OCI-LY7 (cell line): ENCODE measurements at regions not wholly inside any gene's neighbourhood (a gene's known extent, or its start where the extent isn't known, plus 50 kb on each side); places are given as distances from the start of the nearest gene placed in this dataset.

ENCODE experiments used
- BruUV-seq: library from RNA; stranded (reverse); fragments of 400-500 nt; replicated peaks from 2 replicates; lab custom pipeline; 2021; lab: Mats Ljungman, UMichigan
- CTCF ChIA-PET: fragments of 300-600 bp; sonication (Branson Sonifier 250); formaldehyde crosslinking; loops from one replicate; lab custom pipeline; 2022; ENCODE audit warnings: antibody characterized with exemption; ENCODE audit not compliant: unreplicated experiment; lab: Charles Lee
- POLR2A ChIA-PET: fragments of 300-600 bp; sonication (Branson Sonifier 250); formaldehyde crosslinking; loops from one replicate; lab custom pipeline; 2022; ENCODE audit warnings: antibody characterized with exemption; lab: Charles Lee
- DNase-seq: peaks from one replicate; pipeline ENCODE4 v3.0.0-alpha.2; 2015; ENCODE audit warnings: low spot score
- H2AFZ ChIP-seq: fragments of 200-600 bp; sonication (generic), shearing (Covaris generic); 2 replicates; pipeline ENCODE4 v1.6.1; 2014; ENCODE audit warnings: mild to moderate bottlenecking, antibody characterized with exemption, low read length, moderate library complexity
- H3K27ac ChIP-seq: fragments of 200-600 bp; sonication (generic); 2 replicates; pipeline ENCODE4 v1.5.1; 2014; ENCODE audit warnings: mixed run types, low read depth, mild to moderate bottlenecking, moderate library complexity, low read length, inconsistent platforms; ENCODE audit not compliant: poor library complexity, severe bottlenecking
- H3K36me3 ChIP-seq: fragments of 200-600 bp; sonication (generic); 2 replicates; pipeline ENCODE4 v1.6.1; 2014; ENCODE audit warnings: mild to moderate bottlenecking, antibody characterized with exemption, low read length, moderate library complexity, mixed read lengths; ENCODE audit not compliant: insufficient read depth
- H3K4me1 ChIP-seq: fragments of 200-600 bp; sonication (generic); 2 replicates; pipeline ENCODE4 v1.5.1; 2014; ENCODE audit warnings: mild to moderate bottlenecking, low read length; ENCODE audit not compliant: insufficient read depth, poor library complexity, severe bottlenecking
- H3K4me2 ChIP-seq: fragments of 200-600 bp; sonication (generic); 2 replicates; pipeline ENCODE4 v1.6.1; 2014; ENCODE audit warnings: mild to moderate bottlenecking, low read length
- H3K4me3 ChIP-seq: fragments of 200-600 bp; sonication (generic); 2 replicates; pipeline ENCODE4 v1.5.1; 2014; ENCODE audit warnings: mild to moderate bottlenecking, low read depth, low read length; ENCODE audit not compliant: poor library complexity, severe bottlenecking
- H3K79me2 ChIP-seq: fragments of 200-600 bp; sonication (generic); 2 replicates; pipeline ENCODE4 v1.6.1; 2016; ENCODE audit warnings: low read depth, mild to moderate bottlenecking, low read length, moderate library complexity, mixed read lengths; ENCODE audit not compliant: insufficient read depth
- H3K9me2 ChIP-seq: fragments of 200-600 bp; sonication (generic); 2 replicates; pipeline ENCODE4 v1.6.1; 2016; ENCODE audit warnings: mild to moderate bottlenecking, low read length, mixed read lengths; ENCODE audit not compliant: insufficient read depth
- H3K9me3 ChIP-seq: fragments of 200-600 bp; sonication (generic); 2 replicates; pipeline ENCODE4 v1.6.1; 2014; ENCODE audit warnings: mild to moderate bottlenecking, mixed run types, low read length, mixed read lengths
- H4K20me1 ChIP-seq: fragments of 200-600 bp; sonication (generic); 2 replicates; pipeline ENCODE4 v1.6.1; 2014; ENCODE audit warnings: mild to moderate bottlenecking, antibody characterized with exemption, low read length, moderate library complexity, mixed read lengths; ENCODE audit not compliant: insufficient read depth
- CTCF ChIP-seq: fragments of 200-600 bp; sonication (generic); conservative IDR thresholded peaks from 2 replicates; pipeline ENCODE4 v1.5.1; 2014; ENCODE audit warnings: mild to moderate bottlenecking, antibody characterized with exemption, low read length, moderate library complexity, mixed read lengths
- EZH2phosphoT487 ChIP-seq: fragments of 200-600 bp; sonication (generic); IDR thresholded peaks from 2 replicates; pipeline ENCODE4 v1.6.1; 2018; ENCODE audit warnings: low read depth, borderline replicate concordance, mild to moderate bottlenecking, mixed run types, antibody characterized with exemption, low read length, moderate library complexity, mixed read lengths
- intact Hi-C: fragments of 100-400 bp; cut with micrococcal nuclease; formaldehyde crosslinking; loops from one replicate; pipeline ENCODE4 v1.10.0; 2022; ENCODE audit not compliant: unreplicated experiment

- no peaks in the 10 kb centered on the region for H3K9me2 ChIP-seq
- ChIA-PET POLR2A (interaction anchor here (0.6 to 0.7 kb wide), 2 partner anchors 28 to 1796 kb away, joined by 3 to 6 read pairs; no protein-coding TSS in a partner anchor), CTCF (interaction anchor here (0.6 kb wide), 1 partner anchor 8 kb away, joined by 3 read pairs; no protein-coding TSS in a partner anchor)
- no peaks in the 10 kb centered on the region for H3K4me1 ChIP-seq
- no peaks in the 10 kb centered on the region for H3K79me2 ChIP-seq
- BruUV-seq, result no TSS peak
- no peaks in the 10 kb centered on the region for H3K9me3 ChIP-seq
- no peaks in the 10 kb centered on the region for H3K36me3 ChIP-seq
- H3K4me3 ChIP-seq, result no peak overlapping the region
- TF ChIP-seq CTCF (no peak), EZH2phosphoT487 (no peak)
- intact Hi-C loops, result no loop called here
- DNase-seq, result no peak
- H2AFZ ChIP-seq, result no peak overlapping the region
- H3K27ac ChIP-seq, result no peak overlapping the region
- no peaks in the 10 kb centered on the region for H4K20me1 ChIP-seq
- no peak overlapping the region for H3K4me2 ChIP-seq
Measured at GRCh38 chrX:69264158-69264581, 98.9 kb upstream of the PJA1 start.

GRCh38 chrX:69263251-69263820, 98.1 kb upstream of the PJA1 start:
- BruUV-seq, result no TSS peak

More at GRCh38 chrX:69263251-69263820, 98.1 kb upstream of the PJA1 start:
- Histone ChIP-seq H3K9me2 (no peaks in the 10 kb centered on the region), H3K4me2 (no peak overlapping the region), H3K4me3 (no peak overlapping the region), H3K9me3 (no peaks in the 10 kb centered on the region), H2AFZ (no peak overlapping the region), H3K4me1 (no peaks in the 10 kb centered on the region), H3K36me3 (no peaks in the 10 kb centered on the region), H3K27ac (no peak overlapping the region), H4K20me1 (no peaks in the 10 kb centered on the region), H3K79me2 (no peaks in the 10 kb centered on the region)
- no peak for DNase-seq
- POLR2A ChIA-PET, result interaction anchor here (0.7 kb wide), 1 partner anchor 1797 kb away, joined by 3 read pairs; no protein-coding TSS in a partner anchor
- intact Hi-C loops, result no loop called here
- CTCF ChIA-PET, result no interaction called here
- TF ChIP-seq CTCF, result no peak
- no peak for TF ChIP-seq EZH2phosphoT487
